Endothelial cell of hepatic sinusoid (primary cell): ENCODE measurements at regions not wholly inside any gene's neighbourhood (a gene's known extent, or its start where the extent isn't known, plus 50 kb on each side); places are given as distances from the start of the nearest gene placed in this dataset.

Source experiments
- in situ Hi-C: cut with HindIII; loops from 2 replicates; pipeline ENCODE4 v1.10.0; 2017; ENCODE audit warnings: low sequenced_read_pairs

GRCh38 chr5:33275391-33275790 is 165.4 kb upstream of the TARS1 start:
- in situ Hi-C loops: no loop called here

- in situ Hi-C loops: no loop called here
Measured at GRCh38 chr5:33275921-33276627, 164.7 kb upstream of the TARS1 start.

GRCh38 chr5:33276628-33276950 is 164.2 kb upstream of the TARS1 start:
- in situ Hi-C loops: no loop called here

GRCh38 chr5:33277061-33277650 is 163.6 kb upstream of the TARS1 start:
- in situ Hi-C loops: no loop called here

DNA sequence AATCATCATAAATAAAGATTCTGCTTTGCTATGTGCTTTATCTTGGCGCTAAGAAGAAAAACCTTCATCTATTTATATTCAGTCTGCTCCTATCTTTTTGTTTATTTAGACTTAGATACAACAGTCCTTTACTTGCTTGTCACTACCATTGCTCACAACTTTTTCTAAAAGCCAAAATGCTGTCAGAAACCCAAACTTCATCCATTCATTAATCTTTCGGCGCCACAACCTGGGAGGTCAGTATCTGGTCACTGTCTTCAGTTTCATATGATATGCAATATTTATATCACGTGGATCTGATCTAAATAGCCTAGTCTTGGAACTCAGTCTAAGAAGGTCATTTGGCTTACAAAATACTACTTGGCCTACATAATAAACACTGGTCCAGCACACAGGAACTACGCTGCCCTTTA is 159.3 kb upstream of the TARS1 start:
- in situ Hi-C loops: no loop called here

GRCh38 chr5:33282157-33282556 is 158.6 kb upstream of the TARS1 start:
- in situ Hi-C loops: no loop called here

DNA sequence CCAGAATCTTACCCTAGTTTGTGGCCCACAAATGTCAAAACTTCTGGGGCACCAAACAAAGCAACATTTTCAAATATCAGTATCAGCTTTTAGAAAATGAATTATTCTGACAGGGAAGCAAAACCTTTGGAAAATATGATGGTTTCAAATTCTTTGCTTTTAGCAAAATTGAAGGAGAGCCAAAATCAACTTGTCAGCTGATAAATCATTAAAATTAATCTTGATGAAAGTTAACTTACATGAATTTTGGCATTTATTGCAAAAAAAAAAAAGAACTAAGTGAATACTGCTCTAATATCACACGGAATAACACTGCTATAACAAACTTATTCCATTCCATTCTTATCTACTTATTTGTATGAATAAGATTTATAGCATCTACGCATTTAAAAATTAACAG is 158.1 kb upstream of the TARS1 start:
- in situ Hi-C loops: no loop called here

DNA sequence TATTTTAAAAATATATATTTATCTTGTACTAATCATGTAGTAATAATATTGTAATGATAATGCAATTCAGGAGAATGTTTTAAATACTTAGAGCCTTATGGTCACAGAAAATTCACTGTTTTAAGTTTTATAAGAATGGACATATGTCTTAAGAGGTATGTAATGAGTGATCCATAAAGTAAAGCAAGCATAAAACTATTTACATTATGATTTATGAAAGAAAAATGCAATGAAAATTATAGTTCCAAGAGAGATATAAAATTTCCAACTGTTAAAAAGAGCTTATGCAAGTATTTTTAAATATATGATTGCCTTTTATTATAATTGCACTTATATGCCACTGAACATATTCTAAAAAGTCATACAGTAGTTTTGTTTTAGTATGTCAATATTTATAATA is 157.5 kb upstream of the TARS1 start:
- in situ Hi-C loops: no loop called here

DNA sequence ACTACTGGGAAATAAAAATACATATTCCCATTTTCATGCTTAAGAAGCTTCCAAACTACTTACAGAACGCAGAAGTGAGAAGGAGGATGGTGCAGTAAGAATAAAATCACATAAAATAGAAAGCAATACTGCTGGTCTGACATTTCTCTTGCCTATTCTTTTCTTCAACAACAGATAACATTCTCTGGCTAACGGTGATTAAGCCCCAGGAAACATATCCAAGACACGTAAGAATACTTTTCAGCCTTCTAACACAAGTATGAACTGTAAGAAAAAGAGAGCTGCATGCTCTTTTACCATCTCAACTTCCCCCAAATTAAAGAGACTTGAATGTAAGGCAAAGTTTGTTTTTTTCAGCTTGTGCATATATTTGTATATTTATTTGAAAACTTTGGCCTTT is 156.1 kb upstream of the TARS1 start:
- in situ Hi-C loops: no loop called here

GRCh38 chr5:33287242-33287641 is 153.5 kb upstream of the TARS1 start:
- in situ Hi-C loops: no loop called here

DNA sequence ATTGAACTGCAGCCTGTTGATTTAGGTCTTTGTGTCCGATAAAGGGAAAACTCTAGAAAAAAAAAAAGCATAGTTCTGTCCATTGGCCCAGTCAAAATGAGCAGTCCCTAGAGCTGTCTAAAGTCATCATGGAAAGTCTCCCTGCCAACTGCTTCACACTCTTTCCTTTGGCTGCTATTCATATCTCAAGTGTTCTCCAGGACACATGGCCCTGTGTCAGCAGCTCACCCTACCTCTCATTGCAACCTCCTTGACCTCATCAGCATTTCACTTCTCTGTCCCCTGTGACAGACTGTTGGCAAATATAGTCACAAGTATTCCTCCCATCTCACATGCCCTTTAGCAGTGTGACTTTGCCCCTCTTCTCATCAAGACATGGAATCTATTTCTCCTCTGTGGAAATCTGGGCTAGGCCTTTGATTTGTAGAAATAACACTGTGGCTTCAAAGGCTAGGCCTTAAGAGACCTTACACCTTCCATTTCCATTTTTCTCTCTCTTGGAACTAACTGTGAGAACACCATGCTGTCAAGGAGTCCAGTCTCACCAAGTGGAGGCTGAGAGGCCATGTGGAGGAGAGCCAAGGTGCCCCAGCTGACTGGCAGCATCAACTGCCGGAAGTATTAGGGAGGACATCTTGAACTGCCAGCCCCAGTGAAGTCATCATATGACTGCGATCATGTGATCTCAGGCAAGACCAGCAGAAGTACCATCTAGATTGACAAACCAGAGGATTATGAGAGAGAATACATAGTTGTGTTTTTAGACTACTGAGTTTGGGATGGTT is 149.4 kb upstream of the TARS1 start:
- in situ Hi-C loops: no loop called here

GRCh38 chr5:33297760-33298216 is 143.0 kb upstream of the TARS1 start:
- in situ Hi-C loops: no loop called here

GRCh38 chr5:33299621-33300208 is 141.1 kb upstream of the TARS1 start:
- in situ Hi-C loops: no loop called here

GRCh38 chr5:33300209-33300742 is 140.5 kb upstream of the TARS1 start:
- in situ Hi-C loops: no loop called here

DNA sequence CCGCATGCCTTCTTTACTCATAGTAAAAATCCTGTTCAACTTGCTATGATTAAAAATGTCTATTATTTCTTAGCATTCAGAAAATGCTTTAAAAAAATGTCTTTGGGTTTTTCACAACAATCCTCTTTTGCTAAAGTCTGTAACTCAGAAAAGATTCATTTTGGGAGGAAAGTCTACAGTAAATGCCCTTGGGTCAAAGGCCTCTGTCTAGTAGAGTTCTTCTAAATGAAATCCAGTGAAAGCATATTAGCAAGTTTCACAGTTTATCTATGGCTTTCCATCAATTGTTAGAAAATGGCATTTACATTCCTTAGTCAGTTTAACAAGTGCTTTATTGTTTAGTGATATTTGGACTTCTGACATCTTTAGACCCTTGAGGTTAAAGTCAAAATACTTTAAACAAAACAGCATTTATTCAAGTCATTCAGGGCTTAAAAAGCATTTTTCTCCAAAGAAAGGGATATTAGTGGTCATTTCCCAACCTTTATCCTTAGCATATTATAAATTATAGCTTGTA is 137.1 kb upstream of the TARS1 start:
- in situ Hi-C loops: no loop called here

DNA sequence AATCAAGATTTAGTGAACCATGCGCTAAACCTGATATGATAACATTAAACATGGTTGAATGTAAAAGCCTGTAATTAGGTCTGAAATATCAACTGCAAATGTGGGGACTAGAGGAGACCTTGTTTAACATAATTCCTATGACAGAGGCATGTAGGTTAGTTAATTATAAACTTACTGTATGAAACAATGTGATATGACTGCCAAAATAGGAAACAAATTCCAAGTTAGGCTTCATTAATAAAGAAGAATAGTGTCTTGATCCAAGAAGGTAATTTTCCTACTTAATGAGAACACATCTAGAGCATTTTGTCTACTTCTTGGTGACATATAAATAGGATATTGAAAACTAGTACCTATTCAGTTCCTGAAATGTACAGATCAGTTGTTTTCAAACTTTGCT is 136.2 kb upstream of the TARS1 start:
- in situ Hi-C loops: no loop called here

DNA sequence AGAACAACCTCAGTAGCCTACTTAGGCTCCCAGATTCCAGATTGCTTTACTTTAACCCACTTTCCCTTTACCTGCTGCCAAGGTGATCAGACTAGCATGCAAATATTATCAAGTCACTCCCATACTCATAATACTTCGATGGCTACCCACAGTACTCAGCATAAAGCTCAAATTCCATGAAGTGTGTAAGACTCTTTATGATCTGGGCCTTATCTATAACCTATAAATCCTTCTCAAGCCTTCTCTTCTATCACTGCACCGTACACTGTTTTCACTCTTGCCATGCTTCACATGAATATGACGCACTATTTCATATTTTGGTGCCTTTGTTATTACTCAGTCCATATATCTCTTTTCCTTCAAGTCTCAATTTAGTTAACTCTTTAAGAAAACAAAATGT is 135.2 kb upstream of the TARS1 start:
- in situ Hi-C loops: no loop called here

DNA sequence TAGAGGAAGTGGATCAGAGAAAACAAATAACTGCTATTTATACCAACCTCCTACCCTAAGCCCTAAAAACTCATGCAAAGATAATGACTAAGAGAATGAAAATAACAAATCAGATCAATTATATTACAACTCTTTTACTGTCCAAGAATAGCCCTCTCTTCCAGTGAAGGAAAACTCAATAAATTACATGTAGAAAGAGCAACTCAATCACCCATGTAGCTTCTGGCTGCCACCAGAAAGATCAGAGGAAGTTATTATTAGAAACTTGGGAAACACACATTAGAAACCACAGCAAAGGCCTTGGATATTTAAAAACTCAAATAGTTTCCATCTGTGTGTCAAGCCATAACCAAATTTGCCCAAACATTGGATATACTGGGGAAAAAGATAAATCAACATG is 134.0 kb upstream of the TARS1 start:
- in situ Hi-C loops: no loop called here

- in situ Hi-C loops: no loop called here
Measured at GRCh38 chr5:33308586-33308985, 132.2 kb upstream of the TARS1 start.

DNA sequence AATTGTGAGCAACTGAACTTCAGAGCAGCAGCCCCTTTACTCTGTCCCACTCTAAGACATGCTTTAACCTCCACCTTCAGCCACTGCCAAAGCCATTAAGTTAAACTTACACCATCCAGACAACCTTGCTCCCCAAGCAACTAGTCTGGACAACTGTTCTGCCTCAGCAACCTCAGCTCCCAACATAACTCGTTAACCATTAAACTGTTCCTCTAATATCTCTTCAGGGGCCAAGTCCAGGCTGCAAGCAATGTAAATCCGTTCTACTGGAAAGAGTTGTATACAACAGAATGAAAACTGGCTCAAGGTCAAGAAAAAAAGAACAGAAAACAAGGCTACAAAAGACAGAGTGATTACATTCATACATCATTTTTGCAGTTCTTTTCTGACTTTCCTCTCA is 131.7 kb upstream of the TARS1 start:
- in situ Hi-C loops: no loop called here
